DOHH2 (cell line): ENCODE measurements at regions not wholly inside any gene's neighbourhood (a gene's known extent, or its start where the extent isn't known, plus 50 kb on each side); places are given as distances from the start of the nearest gene placed in this dataset.
"Not testable (repeated sequence)": the region's sequence is repeated elsewhere in the genome, so short reads cannot be mapped to it uniquely, and the experiment has no call there.

Experiments
- H3F3A ChIP-seq: fragments of 200-600 bp; sonication (generic), shearing (Covaris generic); 2 replicates; pipeline ENCODE4 v1.6.0; 2016; ENCODE audit warnings: antibody characterized with exemption, mild to moderate bottlenecking; ENCODE audit not compliant: control insufficient read depth, insufficient read depth
- H3K27ac ChIP-seq: fragments of 200-600 bp; sonication (generic); 2 replicates; pipeline ENCODE4 v1.5.1; 2014; ENCODE audit warnings: low read depth, mild to moderate bottlenecking, low read length, moderate library complexity
- H3K27me3 ChIP-seq: fragments of 200-600 bp; sonication (generic); 2 replicates; pipeline ENCODE4 v1.6.1; 2014; ENCODE audit warnings: mild to moderate bottlenecking, low read length, mixed read lengths; ENCODE audit not compliant: control insufficient read depth
- H3K36me3 ChIP-seq: fragments of 200-600 bp; sonication (generic); 2 replicates; pipeline ENCODE4 v1.6.1; 2014; ENCODE audit warnings: mild to moderate bottlenecking, low read length, moderate library complexity, mixed read lengths; ENCODE audit not compliant: control insufficient read depth
- H3K4me1 ChIP-seq: fragments of 200-600 bp; sonication (generic); 2 replicates; pipeline ENCODE4 v1.6.1; 2014; ENCODE audit warnings: mild to moderate bottlenecking, low read length, mixed read lengths; ENCODE audit not compliant: control insufficient read depth
- H3K4me2 ChIP-seq: fragments of 200-600 bp; sonication (generic); 2 replicates; pipeline ENCODE4 v1.6.0; 2014; ENCODE audit warnings: mild to moderate bottlenecking, low read length, moderate library complexity
- H3K4me3 ChIP-seq: fragments of 200-600 bp; sonication (generic); 2 replicates; pipeline ENCODE4 v1.5.1; 2014; ENCODE audit warnings: mild to moderate bottlenecking, low read length, mixed read lengths
- H3K79me2 ChIP-seq: fragments of 200-600 bp; sonication (generic); 2 replicates; pipeline ENCODE4 v1.6.1; 2014; ENCODE audit warnings: mild to moderate bottlenecking, low read length, mixed read lengths; ENCODE audit not compliant: control insufficient read depth
- H3K9me2 ChIP-seq: fragments of 200-600 bp; sonication (generic); replicated peaks from 2 replicates; pipeline ENCODE4 v1.6.1; 2014; ENCODE audit warnings: mild to moderate bottlenecking, low read length, mixed read lengths; ENCODE audit not compliant: control insufficient read depth
- H3K9me3 ChIP-seq: fragments of 200-600 bp; sonication (generic); 2 replicates; pipeline ENCODE4 v1.6.1; 2014; ENCODE audit warnings: antibody characterized with exemption, low read length, mixed read lengths; ENCODE audit not compliant: control insufficient read depth, insufficient read depth
- H4K20me1 ChIP-seq: fragments of 200-600 bp; sonication (generic); 2 replicates; pipeline ENCODE4 v1.6.0; 2014; ENCODE audit warnings: low read depth, mild to moderate bottlenecking, antibody characterized with exemption, low read length, moderate library complexity; ENCODE audit not compliant: control insufficient read depth, insufficient read depth
- EZH2phosphoT487 ChIP-seq: fragments of 200-600 bp; sonication (generic); IDR thresholded peaks from 2 replicates; pipeline ENCODE4 v1.6.1; 2017; ENCODE audit warnings: borderline replicate concordance, mild to moderate bottlenecking, antibody characterized with exemption, low read length, moderate library complexity, mixed read lengths
- TF ChIP-seq, protein P1 (sequence below): fragments of 200-600 bp; sonication (generic); IDR thresholded peaks from one replicate; pipeline ENCODE4 v1.5.1; 2014; ENCODE audit warnings: antibody characterized with exemption, mild to moderate bottlenecking, low read depth, low read length; ENCODE audit not compliant: poor library complexity, severe bottlenecking

DNA sequence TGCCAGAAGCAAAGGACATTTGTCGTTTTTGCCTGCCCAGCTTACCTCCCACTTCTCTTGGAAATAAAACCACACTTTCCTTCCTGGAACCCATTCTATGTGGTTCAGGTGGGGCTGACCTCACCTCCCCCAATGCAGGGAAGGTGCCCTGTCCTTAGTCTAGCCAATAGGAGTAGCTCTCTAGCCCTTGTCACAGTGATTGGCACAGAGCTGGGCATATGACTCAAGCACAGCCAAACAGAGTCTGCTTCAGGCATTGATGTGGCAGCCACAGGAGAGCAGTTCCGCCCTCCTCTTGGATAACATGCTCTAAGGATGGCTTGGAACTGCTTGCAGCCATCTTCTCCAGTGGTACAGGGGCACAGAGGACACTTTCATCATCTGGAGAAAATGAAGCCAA lies 134.0 kb downstream of the LRIG2 start:
- Histone ChIP-seq H3F3A (no peaks in the 10 kb centered on the region), H3K4me2 (no peak overlapping the region), H3K36me3 (no peaks in the 10 kb centered on the region), H3K9me3 (no peaks in the 10 kb centered on the region), H3K4me3 (no peak overlapping the region), H3K27me3 (peaks cover 6% of the 10 kb centered on the region; the same call in 1 of the 2 replicates), H4K20me1 (no peaks in the 10 kb centered on the region), H3K79me2 (no peaks in the 10 kb centered on the region), H3K27ac (no peak overlapping the region), H3K4me1 (no peaks in the 10 kb centered on the region), H3K9me2 (no peaks in the 10 kb centered on the region)
- TF ChIP-seq, protein P1, sequence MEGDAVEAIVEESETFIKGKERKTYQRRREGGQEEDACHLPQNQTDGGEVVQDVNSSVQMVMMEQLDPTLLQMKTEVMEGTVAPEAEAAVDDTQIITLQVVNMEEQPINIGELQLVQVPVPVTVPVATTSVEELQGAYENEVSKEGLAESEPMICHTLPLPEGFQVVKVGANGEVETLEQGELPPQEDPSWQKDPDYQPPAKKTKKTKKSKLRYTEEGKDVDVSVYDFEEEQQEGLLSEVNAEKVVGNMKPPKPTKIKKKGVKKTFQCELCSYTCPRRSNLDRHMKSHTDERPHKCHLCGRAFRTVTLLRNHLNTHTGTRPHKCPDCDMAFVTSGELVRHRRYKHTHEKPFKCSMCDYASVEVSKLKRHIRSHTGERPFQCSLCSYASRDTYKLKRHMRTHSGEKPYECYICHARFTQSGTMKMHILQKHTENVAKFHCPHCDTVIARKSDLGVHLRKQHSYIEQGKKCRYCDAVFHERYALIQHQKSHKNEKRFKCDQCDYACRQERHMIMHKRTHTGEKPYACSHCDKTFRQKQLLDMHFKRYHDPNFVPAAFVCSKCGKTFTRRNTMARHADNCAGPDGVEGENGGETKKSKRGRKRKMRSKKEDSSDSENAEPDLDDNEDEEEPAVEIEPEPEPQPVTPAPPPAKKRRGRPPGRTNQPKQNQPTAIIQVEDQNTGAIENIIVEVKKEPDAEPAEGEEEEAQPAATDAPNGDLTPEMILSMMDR = no peak
- TF ChIP-seq EZH2phosphoT487 = no peak

DNA sequence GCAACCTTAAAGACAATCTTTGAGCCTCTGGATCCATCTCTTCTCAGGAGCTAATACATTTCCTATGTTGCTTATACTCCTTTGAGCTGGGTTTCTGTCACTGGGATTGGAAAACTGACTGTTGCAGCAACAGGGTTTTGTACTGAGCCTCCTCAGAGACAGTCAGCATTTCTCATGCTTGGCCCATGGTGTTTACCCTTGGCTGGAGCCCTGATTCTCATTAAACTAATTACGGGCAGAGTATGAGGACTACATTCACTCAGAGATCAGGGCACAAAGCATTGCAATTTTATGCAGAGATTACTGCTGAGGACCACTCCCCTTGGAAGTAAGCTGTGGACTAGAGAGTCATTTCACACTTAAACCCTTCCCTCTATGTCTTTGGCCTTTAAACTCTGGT lies 134.5 kb downstream of the LRIG2 start:
- Histone ChIP-seq H3K9me2 (no peaks in the 10 kb centered on the region), H3F3A (no peaks in the 10 kb centered on the region), H3K9me3 (no peaks in the 10 kb centered on the region), H3K4me2 (no peak overlapping the region), H3K79me2 (no peaks in the 10 kb centered on the region), H3K27me3 (peaks cover 6% of the 10 kb centered on the region; the same call in 1 of the 2 replicates), H3K4me3 (no peak overlapping the region), H4K20me1 (no peaks in the 10 kb centered on the region), H3K27ac (no peak overlapping the region), H3K4me1 (no peaks in the 10 kb centered on the region), H3K36me3 (no peaks in the 10 kb centered on the region)
- TF ChIP-seq, protein P1 = no peak
- no peak for TF ChIP-seq EZH2phosphoT487

DNA sequence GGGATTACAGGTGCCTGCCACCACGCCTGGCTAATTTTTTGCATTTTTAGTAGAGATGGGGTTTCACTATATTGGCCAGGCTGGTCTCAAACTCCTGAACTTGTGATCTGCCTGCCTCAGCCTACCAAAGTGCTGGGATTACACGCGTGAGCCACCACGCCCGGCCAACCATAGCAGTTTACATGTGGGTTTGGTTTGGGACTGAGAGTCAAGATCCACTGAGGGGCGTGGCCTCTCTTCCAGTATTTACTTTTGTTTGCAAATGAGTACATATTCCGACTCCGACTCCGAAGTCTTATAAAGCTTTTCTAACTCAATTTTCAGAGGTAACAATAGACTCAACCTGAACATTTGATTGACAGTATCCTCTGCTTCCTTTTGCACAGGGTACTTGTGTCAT lies 135.4 kb downstream of the LRIG2 start:
- not testable (repeated sequence) for H3K27me3 ChIP-seq, H3K4me1 ChIP-seq, H4K20me1 ChIP-seq, H3K9me2 ChIP-seq, H3K4me2 ChIP-seq, H3K4me3 ChIP-seq, H3F3A ChIP-seq, H3K9me3 ChIP-seq, H3K79me2 ChIP-seq, H3K36me3 ChIP-seq, H3K27ac ChIP-seq

DNA sequence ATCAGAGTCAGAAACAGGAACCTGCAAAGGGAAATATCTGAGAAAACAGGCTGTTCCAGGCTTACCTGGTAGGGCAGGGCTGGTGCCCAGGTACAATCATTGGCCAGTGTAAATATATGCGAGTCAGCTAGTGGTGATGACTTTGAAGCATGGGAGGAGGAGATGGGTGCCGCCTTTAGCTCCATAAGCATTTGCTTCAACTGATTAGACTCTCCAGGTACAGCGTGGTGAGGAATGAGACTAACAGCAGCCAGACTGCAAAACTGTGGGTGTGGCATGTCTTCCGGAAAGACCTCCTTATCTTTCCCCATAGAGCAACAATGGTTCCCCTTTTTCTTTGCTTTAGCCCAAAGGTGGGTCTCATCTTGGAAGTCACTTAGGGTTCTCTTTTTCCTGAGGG lies 137.2 kb downstream of the LRIG2 start:
- H3K36me3 ChIP-seq = no peaks in the 10 kb centered on the region

More for the DNA sequence above, 137.2 kb downstream of the LRIG2 start:
- Histone ChIP-seq H3K9me2 (no peaks in the 10 kb centered on the region), H3F3A (no peaks in the 10 kb centered on the region), H3K4me2 (no peak overlapping the region), H3K27ac (no peak overlapping the region), H3K9me3 (no peaks in the 10 kb centered on the region), H4K20me1 (no peaks in the 10 kb centered on the region), H3K4me3 (no peak overlapping the region), H3K79me2 (no peaks in the 10 kb centered on the region), H3K27me3 (peaks cover 6% of the 10 kb centered on the region; the same call in 1 of the 2 replicates), H3K4me1 (no peaks in the 10 kb centered on the region)
- TF ChIP-seq, protein P1 = no peak
- no peak for TF ChIP-seq EZH2phosphoT487
